Neuronal stem cell (in vitro differentiated cells): ENCODE measurements at regions not wholly inside any gene's neighbourhood (a gene's known extent, or its start where the extent isn't known, plus 50 kb on each side); places are given as distances from the start of the nearest gene placed in this dataset.

Experiments
- DNase-seq: peaks from one replicate; pipeline ENCODE4 v3.0.0-alpha.2; 2013; ENCODE audit warnings: low spot score
- H2AFZ ChIP-seq: one replicate; pipeline ENCODE4 v1.6.1; 2013; ENCODE audit warnings: mild to moderate bottlenecking, low read length, inconsistent platforms
- H2AK5ac ChIP-seq: 2 replicates; pipeline ENCODE4 v1.6.1; 2013; ENCODE audit warnings: low read depth, mild to moderate bottlenecking, inconsistent platforms, low read length, moderate library complexity, mixed read lengths
- H2BK120ac ChIP-seq: 2 replicates; pipeline ENCODE4 v1.6.1; 2013; ENCODE audit warnings: low read depth, mild to moderate bottlenecking, inconsistent platforms, low read length, moderate library complexity, mixed read lengths
- H2BK12ac ChIP-seq: one replicate; pipeline ENCODE4 v1.6.1; 2013; ENCODE audit warnings: low read length, inconsistent platforms
- H2BK15ac ChIP-seq: 2 replicates; pipeline ENCODE4 v1.6.1; 2013; ENCODE audit warnings: mild to moderate bottlenecking, low read length, inconsistent platforms, mixed read lengths
- H2BK5ac ChIP-seq: one replicate; pipeline ENCODE4 v1.6.1; 2013; ENCODE audit warnings: inconsistent platforms, mild to moderate bottlenecking, low read length, moderate library complexity
- H3K14ac ChIP-seq: one replicate; pipeline ENCODE4 v1.6.1; 2013; ENCODE audit warnings: low read length, inconsistent platforms
- H3K18ac ChIP-seq: 2 replicates; pipeline ENCODE4 v1.6.1; 2013; ENCODE audit warnings: low read length, inconsistent platforms
- H3K23ac ChIP-seq: 2 replicates; pipeline ENCODE4 v1.6.1; 2013; ENCODE audit warnings: low read depth, mild to moderate bottlenecking, mixed read lengths, low read length, inconsistent platforms; ENCODE audit not compliant: poor library complexity
- H3K27ac ChIP-seq: replicated peaks from 3 replicates; pipeline ENCODE4 v1.5.1; 2013; ENCODE audit warnings: low read length, inconsistent platforms
- H3K27me3 ChIP-seq, 3 experiments: 2 replicates each; pipeline ENCODE4 v1.6.1; 2013; ENCODE audit warnings: low read length in 3 of 3, mild to moderate bottlenecking in 2 of 3, inconsistent platforms in 1 of 3, low read depth in 1 of 3, mixed read lengths in 1 of 3, moderate library complexity in 1 of 3; ENCODE audit not compliant: control insufficient read depth in 3 of 3, insufficient read depth in 3 of 3
- H3K36me3 ChIP-seq, 2 donors: replicated peaks in 1 of 2; 2 replicates each; pipeline ENCODE4 v1.6.1; 2013; ENCODE audit warnings: low read length in 2 of 2; ENCODE audit not compliant: control insufficient read depth in 2 of 2, insufficient read depth in 2 of 2
- H3K4ac ChIP-seq: 2 replicates; pipeline ENCODE4 v1.6.1; 2013; ENCODE audit warnings: inconsistent platforms, mild to moderate bottlenecking, low read length, moderate library complexity
- H3K4me1 ChIP-seq, 2 donors: 1 replicate in 1 of 2; 2 replicates in 1 of 2; pipeline ENCODE4 v1.6.1; 2013; ENCODE audit warnings: low read length in 2 of 2, low read depth in 1 of 2; ENCODE audit not compliant: control insufficient read depth in 2 of 2, insufficient read depth in 1 of 2
- H3K4me2 ChIP-seq: one replicate; pipeline ENCODE4 v1.6.1; 2013; ENCODE audit warnings: mild to moderate bottlenecking, low read length, inconsistent platforms; ENCODE audit not compliant: insufficient read depth, poor library complexity, severe bottlenecking
- H3K4me3 ChIP-seq, 2 donors: 2 replicates each; pipeline ENCODE4 v1.5.1; 2013; ENCODE audit warnings: low read length in 2 of 2, mild to moderate bottlenecking in 2 of 2, inconsistent platforms in 1 of 2, moderate library complexity in 1 of 2
- H3K79me1 ChIP-seq: one replicate; pipeline ENCODE4 v1.6.1; 2013; ENCODE audit warnings: low read depth, mild to moderate bottlenecking, inconsistent platforms, low read length, moderate library complexity
- H3K9ac ChIP-seq: one replicate; pipeline ENCODE4 v1.6.1; 2013; ENCODE audit warnings: mild to moderate bottlenecking, low read depth, low read length, inconsistent platforms; ENCODE audit not compliant: poor library complexity
- H3K9me3 ChIP-seq, 2 donors: replicated peaks in 1 of 2; 2 replicates each; pipeline versions ENCODE3 to v1.6.1; 2013; ENCODE audit warnings: low read length in 2 of 2, mild to moderate bottlenecking in 2 of 2, inconsistent platforms in 1 of 2, low read depth in 1 of 2, mixed read lengths in 1 of 2, moderate library complexity in 1 of 2; ENCODE audit not compliant: control insufficient read depth in 2 of 2, insufficient read depth in 1 of 2
- H4K8ac ChIP-seq: one replicate; pipeline ENCODE4 v1.6.1; 2013; ENCODE audit warnings: low read depth, mild to moderate bottlenecking, inconsistent platforms, low read length, moderate library complexity
- H4K91ac ChIP-seq: one replicate; pipeline ENCODE4 v1.6.1; 2013; ENCODE audit warnings: low read length, low read depth, mild to moderate bottlenecking, inconsistent platforms; ENCODE audit not compliant: poor library complexity
- WGBS, 2 donors: extraction: QIAGEN DNeasy Blood & Tissue Kit; methylation state at CpG; one replicate each; pipeline ENCODE4 v1.1.7; 2013; ENCODE audit warnings: missing lambda C conversion rate in 2 of 2, mixed read lengths in 1 of 2; ENCODE audit not compliant: insufficient read length in 2 of 2, insufficient replicate concordance in 1 of 2; ENCODE audit errors: extremely low coverage in 2 of 2; 5-methylcytosine and 5-hydroxymethylcytosine counted together

DNA sequence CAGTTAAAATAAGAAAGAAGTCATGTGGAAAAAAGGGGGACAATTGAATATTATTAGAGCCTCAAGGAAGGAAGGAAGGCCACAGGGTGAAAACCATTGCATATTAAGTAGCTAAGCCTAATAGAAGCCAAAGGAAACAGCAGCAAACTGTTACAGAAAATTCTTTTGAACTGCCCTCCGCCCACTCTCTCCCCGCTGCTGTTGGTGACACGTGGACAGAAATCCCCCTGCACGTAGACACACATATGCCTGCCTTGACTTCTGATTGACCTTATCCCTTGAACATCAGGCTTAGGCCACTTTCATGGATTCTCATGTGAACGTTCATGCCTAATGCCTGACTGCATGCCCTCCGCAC lies 229.1 kb downstream of the KCNRG start:
- WGBS, 2 donors, result no CpG with 5 or more reads among the region's 6 CpGs
- Histone ChIP-seq H3K23ac (no peak overlapping the region), H2BK12ac (no peak overlapping the region), H3K4me2 (no peak overlapping the region), H2AK5ac (no peak overlapping the region), H3K4me1 (peaks cover 0 to 18% of the 10 kb centered on the region in 2 donors), H2AFZ (peak overlapping the region; percentile 7), H3K27ac (no peak overlapping the region), H4K91ac (no peak overlapping the region), H2BK15ac (no peak overlapping the region), H3K14ac (no peak overlapping the region), H4K8ac (no peak overlapping the region), H3K4ac (no peak overlapping the region), H3K18ac (no peak overlapping the region), H3K9me3 (no peaks in the 10 kb centered on the region), H3K4me3 (no peak overlapping the region), H3K27me3 (no peaks in the 10 kb centered on the region), H3K36me3 (no peaks in the 10 kb centered on the region), H2BK5ac (no peak overlapping the region), H3K79me1 (no peaks in the 10 kb centered on the region), H2BK120ac (no peak overlapping the region), H3K9ac (no peak overlapping the region)
- DNase-seq, result no peak

DNA sequence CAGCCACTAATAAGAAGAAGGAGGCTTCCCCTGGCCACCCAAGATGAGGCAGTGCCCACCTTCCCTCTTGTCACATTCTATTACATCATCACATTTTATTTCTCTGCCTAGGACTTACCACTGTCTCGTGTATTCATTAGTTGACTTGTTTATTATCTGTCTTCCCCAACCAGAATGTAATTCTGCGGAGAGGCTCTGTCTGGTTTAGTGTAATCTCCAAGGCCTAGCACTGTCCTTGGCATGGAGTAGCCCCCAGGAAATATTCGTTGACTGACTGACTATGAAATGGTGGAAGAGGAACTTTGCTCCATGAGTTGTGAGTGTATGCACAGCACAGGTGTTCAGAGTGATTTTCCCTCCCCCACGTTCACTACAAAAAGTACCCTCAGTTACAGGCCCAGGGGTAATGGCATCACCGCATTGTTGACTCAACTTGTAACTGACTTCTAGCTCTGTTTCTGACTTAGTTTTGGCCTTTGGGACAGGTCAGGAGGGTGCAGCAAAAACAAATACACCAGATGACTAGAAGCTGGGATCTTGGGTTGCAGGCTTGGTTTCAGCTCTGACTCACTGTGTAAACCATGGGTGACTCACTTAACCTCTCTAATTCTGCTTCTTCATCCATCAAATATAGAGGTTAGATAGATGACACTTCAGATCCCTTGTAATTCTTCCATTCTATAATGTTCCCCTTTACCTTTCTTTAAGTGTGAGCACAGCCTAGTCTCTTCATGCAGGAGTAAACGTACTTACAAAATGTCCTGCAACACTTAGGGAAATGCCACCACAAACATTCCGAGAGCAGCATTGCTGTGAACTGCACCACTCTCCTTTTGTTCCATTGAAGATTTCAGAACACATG lies 229.7 kb downstream of the KCNRG start:
- WGBS, 2 donors, result no CpG with 5 or more reads among the region's 7 CpGs
- H3K18ac ChIP-seq, result no peak overlapping the region
- H3K36me3 ChIP-seq, result no peaks in the 10 kb centered on the region
- H2BK5ac ChIP-seq, result no peak overlapping the region
- no peak overlapping the region for H2BK15ac ChIP-seq
- no peaks in the 10 kb centered on the region for H3K27me3 ChIP-seq
- no peak for DNase-seq
- no peak overlapping the region for H2BK120ac ChIP-seq
- H3K14ac ChIP-seq, result no peak overlapping the region
- H3K4ac ChIP-seq, result no peak overlapping the region
- H2AFZ ChIP-seq, result peak overlapping the region; percentile 7
- no peak overlapping the region for H3K9ac ChIP-seq
- no peak overlapping the region for H3K4me2 ChIP-seq
- no peak overlapping the region for H2AK5ac ChIP-seq
- no peak overlapping the region for H3K4me3 ChIP-seq
- H3K79me1 ChIP-seq, result no peaks in the 10 kb centered on the region
- peaks cover 0 to 18% of the 10 kb centered on the region in 2 donors for H3K4me1 ChIP-seq
- H2BK12ac ChIP-seq, result no peak overlapping the region
- H3K23ac ChIP-seq, result no peak overlapping the region
- H3K27ac ChIP-seq, result no peak overlapping the region
- no peak overlapping the region for H4K91ac ChIP-seq
- H3K9me3 ChIP-seq, result no peaks in the 10 kb centered on the region
- H4K8ac ChIP-seq, result no peak overlapping the region

DNA sequence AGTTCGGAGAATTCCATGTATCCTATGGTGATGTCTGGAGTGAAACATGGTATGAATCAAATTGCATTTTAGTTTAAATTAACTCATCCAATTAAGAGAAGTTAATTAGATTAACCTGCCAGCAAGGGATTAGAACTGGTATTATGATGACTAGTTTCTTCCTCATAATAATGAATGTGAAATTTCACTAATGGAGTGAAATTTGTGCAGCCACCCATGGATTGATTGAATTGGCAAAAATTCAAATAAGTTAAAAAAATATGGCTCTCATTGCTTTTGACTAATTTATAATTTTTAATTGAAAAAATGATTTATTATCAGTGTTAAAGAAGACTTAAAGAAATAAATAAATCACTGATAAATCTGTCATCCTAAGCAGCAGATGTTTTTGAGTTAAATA lies 232.0 kb downstream of the KCNRG start:
- Histone ChIP-seq H3K79me1 (no peaks in the 10 kb centered on the region), H3K18ac (no peak overlapping the region), H3K27ac (no peak overlapping the region), H3K4me2 (no peak overlapping the region), H3K9ac (no peak overlapping the region), H2BK120ac (no peak overlapping the region), H4K8ac (no peak overlapping the region), H2BK5ac (no peak overlapping the region), H2BK12ac (no peak overlapping the region), H2AFZ (no peak overlapping the region), H3K23ac (no peak overlapping the region), H2BK15ac (no peak overlapping the region), H3K14ac (no peak overlapping the region), H3K4me1 (peaks cover 0 to 15% of the 10 kb centered on the region in 2 donors), H3K36me3 (no peaks in the 10 kb centered on the region), H3K4me3 (no peak overlapping the region), H3K27me3 (no peaks in the 10 kb centered on the region), H4K91ac (no peak overlapping the region), H3K4ac (no peak overlapping the region), H3K9me3 (no peaks in the 10 kb centered on the region), H2AK5ac (no peak overlapping the region)
- WGBS, 2 donors, result no CpG with 5 or more reads among the region's 1 CpG
- DNase-seq, result no peak

DNA sequence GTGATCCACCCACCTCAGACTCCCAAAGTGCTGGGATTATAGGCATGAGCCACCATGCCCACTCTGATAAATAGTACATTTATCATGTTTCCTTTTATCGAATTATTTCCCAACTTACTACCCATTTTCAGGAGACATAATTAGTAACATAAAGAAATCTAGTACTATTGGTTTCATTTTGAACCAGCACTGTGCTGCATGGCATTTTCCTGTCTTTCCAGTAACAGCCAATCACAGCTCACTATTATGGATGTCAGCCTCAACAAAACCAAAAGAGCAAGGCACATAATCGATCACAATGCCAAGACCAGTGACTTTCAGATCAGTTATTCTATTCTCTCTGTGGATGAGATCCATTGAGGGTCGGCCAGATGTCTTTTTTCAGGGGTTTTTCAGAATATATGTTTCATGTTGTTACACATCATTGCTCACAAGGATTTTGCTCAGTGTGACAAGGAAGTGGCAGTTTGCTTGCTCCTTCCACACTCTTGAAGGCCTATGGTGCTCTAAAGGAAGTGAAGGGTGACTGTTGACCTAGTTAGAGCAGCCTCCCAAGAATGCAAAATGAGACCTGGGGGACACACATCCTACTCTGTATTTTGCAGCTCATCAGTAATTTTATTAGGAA lies 233.4 kb downstream of the KCNRG start:
- H4K91ac ChIP-seq, result no peak overlapping the region
- no peak overlapping the region for H2AK5ac ChIP-seq
- H3K9ac ChIP-seq, result no peak overlapping the region
- H3K18ac ChIP-seq, result no peak overlapping the region
- peak overlapping the region; percentile 52 for H2AFZ ChIP-seq
- H2BK12ac ChIP-seq, result no peak overlapping the region
- H2BK15ac ChIP-seq, result no peak overlapping the region
- H3K27me3 ChIP-seq, result no peaks in the 10 kb centered on the region
- H3K27ac ChIP-seq, result no peak overlapping the region
- WGBS, 2 donors, result no CpG with 5 or more reads among the region's 3 CpGs
- no peak overlapping the region for H3K4me2 ChIP-seq
- no peak overlapping the region for H3K14ac ChIP-seq
- H3K4ac ChIP-seq, result no peak overlapping the region
- H3K36me3 ChIP-seq, result no peaks in the 10 kb centered on the region
- H3K9me3 ChIP-seq, result no peaks in the 10 kb centered on the region
- H2BK5ac ChIP-seq, result no peak overlapping the region
- no peak overlapping the region for H2BK120ac ChIP-seq
- no peak overlapping the region for H4K8ac ChIP-seq
- no peak overlapping the region for H3K23ac ChIP-seq
- no peaks in the 10 kb centered on the region for H3K79me1 ChIP-seq
- H3K4me1 ChIP-seq, result peaks cover 0 to 15% of the 10 kb centered on the region in 2 donors
- H3K4me3 ChIP-seq, result no peak overlapping the region
- DNase-seq, result no peak
